ENCODE measurements at regions not wholly inside any gene's neighbourhood (a gene's known extent, or its start where the extent isn't known, plus 50 kb on each side); places are given as distances from the start of the nearest gene placed in this dataset.

DNA sequence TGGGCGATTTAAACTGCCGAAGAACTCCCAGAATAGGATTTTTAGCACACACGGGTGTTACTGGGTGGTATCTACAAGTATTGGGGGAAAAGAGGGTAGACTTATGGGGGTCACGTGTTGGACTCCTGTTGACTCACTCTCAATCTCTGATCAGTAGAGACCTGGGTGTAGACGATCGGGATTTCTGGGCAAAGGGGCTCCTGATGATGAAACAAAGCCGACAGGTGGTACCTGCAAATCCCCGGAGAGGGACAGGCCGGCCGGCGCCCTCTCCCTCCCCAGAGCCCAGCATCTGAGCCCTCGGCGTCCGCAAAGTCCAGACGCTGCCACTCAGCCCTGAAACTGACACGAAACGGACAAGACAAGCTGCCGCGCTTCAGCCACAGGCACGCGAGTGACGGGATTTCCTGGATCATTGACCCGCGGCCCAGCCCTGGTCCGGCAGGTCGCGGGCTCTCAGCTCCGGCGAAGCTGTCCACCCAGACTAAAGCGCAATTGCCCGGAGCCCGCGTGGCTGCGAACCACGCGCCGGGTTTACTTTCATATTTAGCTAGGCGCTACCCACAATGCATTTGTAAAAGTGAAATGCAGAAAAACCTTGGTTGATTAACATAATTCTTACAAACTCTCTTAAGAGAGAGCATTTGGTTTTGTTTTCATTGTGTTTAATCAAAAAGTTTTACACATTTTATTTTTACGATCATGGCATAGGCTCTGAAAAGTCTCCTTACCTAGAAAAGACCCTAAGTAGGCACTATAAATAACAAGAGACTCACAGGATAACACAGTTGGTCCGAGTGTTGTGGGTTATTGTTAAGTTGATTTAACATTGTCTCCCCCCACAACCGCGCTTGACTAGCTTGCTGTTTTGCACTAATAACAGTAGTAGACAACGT, 56.9 kb upstream of the EZH2 start (continued):
- TF ChIP-seq, protein P1, sequence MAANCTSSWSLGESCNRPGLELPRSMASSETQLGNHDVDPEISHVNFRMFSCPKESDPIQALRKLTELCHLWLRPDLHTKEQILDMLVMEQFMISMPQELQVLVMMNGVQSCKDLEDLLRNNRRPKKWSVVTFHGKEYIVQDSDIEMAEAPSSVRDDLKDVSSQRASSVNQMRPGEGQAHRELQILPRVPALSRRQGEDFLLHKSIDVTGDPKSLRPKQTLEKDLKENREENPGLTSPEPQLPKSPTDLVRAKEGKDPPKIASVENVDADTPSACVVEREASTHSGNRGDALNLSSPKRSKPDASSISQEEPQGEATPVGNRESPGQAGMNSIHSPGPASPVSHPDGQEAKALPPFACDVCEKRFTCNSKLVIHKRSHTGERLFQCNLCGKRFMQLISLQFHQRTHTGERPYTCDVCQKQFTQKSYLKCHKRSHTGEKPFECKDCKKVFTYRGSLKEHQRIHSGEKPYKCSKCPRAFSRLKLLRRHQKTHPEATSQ (CRISPR knock-in tag; IDR thresholded peaks at IDR 0.05; ENCODE audit: borderline replicate concordance), result 0 out of 2 replicates have a peak, but pooled peaks have one; percentile 67
- TF ChIP-seq ZNF510 (CRISPR knock-in tag; IDR thresholded peaks at IDR 0.05; ENCODE audit: low read depth) (no peak), BORCS8-MEF2B (CRISPR knock-in tag; IDR thresholded peaks at IDR 0.05) (peak; percentile 76; the same call in 1 of the 2 replicates), FOXK2 (IDR thresholded peaks at IDR 0.05) (no peak), FOSL1 (CRISPR knock-in tag; IDR thresholded peaks at IDR 0.05; ENCODE audit: borderline replicate concordance) (no peak), ADNP (CRISPR knock-in tag; IDR thresholded peaks at IDR 0.05) (no peak), SUZ12 (IDR thresholded peaks at IDR 0.05; ENCODE audit: low read depth, low read length) (peak; percentile 43), ZNF619 (CRISPR knock-in tag; IDR thresholded peaks at IDR 0.05) (no peak), ZNF552 (CRISPR knock-in tag; IDR thresholded peaks at IDR 0.05; ENCODE audit: borderline replicate concordance) (0 out of 2 replicates have a peak, but pooled peaks have one; percentile 50), ZEB1 (IDR thresholded peaks at IDR 0.05; ENCODE audit: insufficient replicate concordance, low read depth) (peak; percentile 44), ZNF496 (CRISPR knock-in tag; IDR thresholded peaks at IDR 0.05; ENCODE audit: insufficient replicate concordance) (no peak), TBX2 (CRISPR knock-in tag; IDR thresholded peaks at IDR 0.05; ENCODE audit: borderline replicate concordance) (peak; percentile 78; the same call in 1 of the 2 replicates), HOXA7 (CRISPR knock-in tag; IDR thresholded peaks at IDR 0.05) (no peak), ZSCAN31 (CRISPR knock-in tag; IDR thresholded peaks at IDR 0.05; ENCODE audit: low read depth) (peak; percentile 85), XRCC5 (optimal IDR thresholded peaks at IDR 0.05; ENCODE audit: low read length) (peak; percentile 43)
- TF ChIP-seq, protein P2, sequence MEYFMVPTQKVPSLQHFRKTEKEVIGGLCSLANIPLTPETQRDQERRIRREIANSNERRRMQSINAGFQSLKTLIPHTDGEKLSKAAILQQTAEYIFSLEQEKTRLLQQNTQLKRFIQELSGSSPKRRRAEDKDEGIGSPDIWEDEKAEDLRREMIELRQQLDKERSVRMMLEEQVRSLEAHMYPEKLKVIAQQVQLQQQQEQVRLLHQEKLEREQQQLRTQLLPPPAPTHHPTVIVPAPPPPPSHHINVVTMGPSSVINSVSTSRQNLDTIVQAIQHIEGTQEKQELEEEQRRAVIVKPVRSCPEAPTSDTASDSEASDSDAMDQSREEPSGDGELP (IDR thresholded peaks at IDR 0.05; ENCODE audit: borderline replicate concordance, low read depth), result no peak
- TF ChIP-seq, protein P3, sequence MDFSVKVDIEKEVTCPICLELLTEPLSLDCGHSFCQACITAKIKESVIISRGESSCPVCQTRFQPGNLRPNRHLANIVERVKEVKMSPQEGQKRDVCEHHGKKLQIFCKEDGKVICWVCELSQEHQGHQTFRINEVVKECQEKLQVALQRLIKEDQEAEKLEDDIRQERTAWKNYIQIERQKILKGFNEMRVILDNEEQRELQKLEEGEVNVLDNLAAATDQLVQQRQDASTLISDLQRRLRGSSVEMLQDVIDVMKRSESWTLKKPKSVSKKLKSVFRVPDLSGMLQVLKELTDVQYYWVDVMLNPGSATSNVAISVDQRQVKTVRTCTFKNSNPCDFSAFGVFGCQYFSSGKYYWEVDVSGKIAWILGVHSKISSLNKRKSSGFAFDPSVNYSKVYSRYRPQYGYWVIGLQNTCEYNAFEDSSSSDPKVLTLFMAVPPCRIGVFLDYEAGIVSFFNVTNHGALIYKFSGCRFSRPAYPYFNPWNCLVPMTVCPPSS (IDR thresholded peaks at IDR 0.05), result no peak
- TF ChIP-seq, protein P4, sequence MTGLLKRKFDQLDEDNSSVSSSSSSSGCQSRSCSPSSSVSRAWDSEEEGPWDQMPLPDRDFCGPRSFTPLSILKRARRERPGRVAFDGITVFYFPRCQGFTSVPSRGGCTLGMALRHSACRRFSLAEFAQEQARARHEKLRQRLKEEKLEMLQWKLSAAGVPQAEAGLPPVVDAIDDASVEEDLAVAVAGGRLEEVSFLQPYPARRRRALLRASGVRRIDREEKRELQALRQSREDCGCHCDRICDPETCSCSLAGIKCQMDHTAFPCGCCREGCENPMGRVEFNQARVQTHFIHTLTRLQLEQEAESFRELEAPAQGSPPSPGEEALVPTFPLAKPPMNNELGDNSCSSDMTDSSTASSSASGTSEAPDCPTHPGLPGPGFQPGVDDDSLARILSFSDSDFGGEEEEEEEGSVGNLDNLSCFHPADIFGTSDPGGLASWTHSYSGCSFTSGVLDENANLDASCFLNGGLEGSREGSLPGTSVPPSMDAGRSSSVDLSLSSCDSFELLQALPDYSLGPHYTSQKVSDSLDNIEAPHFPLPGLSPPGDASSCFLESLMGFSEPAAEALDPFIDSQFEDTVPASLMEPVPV (CRISPR knock-in tag; IDR thresholded peaks at IDR 0.05), result 0 out of 2 replicates have a peak, but pooled peaks have one; percentile 27
- TF ChIP-seq, protein P5, sequence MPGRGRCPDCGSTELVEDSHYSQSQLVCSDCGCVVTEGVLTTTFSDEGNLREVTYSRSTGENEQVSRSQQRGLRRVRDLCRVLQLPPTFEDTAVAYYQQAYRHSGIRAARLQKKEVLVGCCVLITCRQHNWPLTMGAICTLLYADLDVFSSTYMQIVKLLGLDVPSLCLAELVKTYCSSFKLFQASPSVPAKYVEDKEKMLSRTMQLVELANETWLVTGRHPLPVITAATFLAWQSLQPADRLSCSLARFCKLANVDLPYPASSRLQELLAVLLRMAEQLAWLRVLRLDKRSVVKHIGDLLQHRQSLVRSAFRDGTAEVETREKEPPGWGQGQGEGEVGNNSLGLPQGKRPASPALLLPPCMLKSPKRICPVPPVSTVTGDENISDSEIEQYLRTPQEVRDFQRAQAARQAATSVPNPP (CRISPR knock-in tag; IDR thresholded peaks at IDR 0.05), result peak; percentile 100
- TF ChIP-seq, protein P6, sequence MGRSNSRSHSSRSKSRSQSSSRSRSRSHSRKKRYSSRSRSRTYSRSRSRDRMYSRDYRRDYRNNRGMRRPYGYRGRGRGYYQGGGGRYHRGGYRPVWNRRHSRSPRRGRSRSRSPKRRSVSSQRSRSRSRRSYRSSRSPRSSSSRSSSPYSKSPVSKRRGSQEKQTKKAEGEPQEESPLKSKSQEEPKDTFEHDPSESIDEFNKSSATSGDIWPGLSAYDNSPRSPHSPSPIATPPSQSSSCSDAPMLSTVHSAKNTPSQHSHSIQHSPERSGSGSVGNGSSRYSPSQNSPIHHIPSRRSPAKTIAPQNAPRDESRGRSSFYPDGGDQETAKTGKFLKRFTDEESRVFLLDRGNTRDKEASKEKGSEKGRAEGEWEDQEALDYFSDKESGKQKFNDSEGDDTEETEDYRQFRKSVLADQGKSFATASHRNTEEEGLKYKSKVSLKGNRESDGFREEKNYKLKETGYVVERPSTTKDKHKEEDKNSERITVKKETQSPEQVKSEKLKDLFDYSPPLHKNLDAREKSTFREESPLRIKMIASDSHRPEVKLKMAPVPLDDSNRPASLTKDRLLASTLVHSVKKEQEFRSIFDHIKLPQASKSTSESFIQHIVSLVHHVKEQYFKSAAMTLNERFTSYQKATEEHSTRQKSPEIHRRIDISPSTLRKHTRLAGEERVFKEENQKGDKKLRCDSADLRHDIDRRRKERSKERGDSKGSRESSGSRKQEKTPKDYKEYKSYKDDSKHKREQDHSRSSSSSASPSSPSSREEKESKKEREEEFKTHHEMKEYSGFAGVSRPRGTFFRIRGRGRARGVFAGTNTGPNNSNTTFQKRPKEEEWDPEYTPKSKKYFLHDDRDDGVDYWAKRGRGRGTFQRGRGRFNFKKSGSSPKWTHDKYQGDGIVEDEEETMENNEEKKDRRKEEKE (IDR thresholded peaks at IDR 0.05), result no peak
